PC-3 (cell line): ENCODE measurements at regions not wholly inside any gene's neighbourhood (a gene's known extent, or its start where the extent isn't known, plus 50 kb on each side); places are given as distances from the start of the nearest gene placed in this dataset.

Experiments
- CTCF ChIP-seq: fragments of 300-600 bp; sonication (generic); conservative IDR thresholded peaks from 2 replicates; pipeline ENCODE4 v1.5.1; 2017; ENCODE audit warnings: antibody characterized with exemption, low read depth, mild to moderate bottlenecking, low read length
- EZH2 ChIP-seq: fragments of 300-600 bp; sonication (generic); IDR thresholded peaks from one replicate; pipeline ENCODE4 v1.6.1; 2017; ENCODE audit warnings: antibody characterized with exemption, mild to moderate bottlenecking, low read length; ENCODE audit not compliant: unreplicated experiment
- EZH2phosphoT487 ChIP-seq: fragments of 300-600 bp; sonication (generic); IDR thresholded peaks from 2 replicates; pipeline ENCODE4 v1.6.1; 2018; ENCODE audit warnings: mild to moderate bottlenecking, antibody characterized with exemption, low read length, borderline replicate concordance

GRCh38 chr15:37791693-37792092 lies 142.7 kb upstream of the TMCO5A start:
- TF ChIP-seq CTCF (no peak), EZH2 (no peak), EZH2phosphoT487 (no peak)
